ENCODE measurements at regions not wholly inside any gene's neighbourhood (a gene's known extent, or its start where the extent isn't known, plus 50 kb on each side); places are given as distances from the start of the nearest gene placed in this dataset.
"Not testable (repeated sequence)": the region's sequence is repeated elsewhere in the genome, so short reads cannot be mapped to it uniquely, and the experiment has no call there.

GRCh38 chr20:53664121-53664520 lies 70.5 kb upstream of the ZNF217 start:
- no peak for DNase-seq (ENCODE audit: low spot score)

GRCh38 chr20:53663521-53663920 lies 69.9 kb upstream of the ZNF217 start:
- DNase-seq (ENCODE audit: low spot score), result not testable (repeated sequence)

- DNase-seq (ENCODE audit: low spot score), result no peak
Observed at GRCh38 chr20:53662595-53662994, 69.0 kb upstream of the ZNF217 start.

- DNase-seq (ENCODE audit: low spot score), result no peak
Observed at GRCh38 chr20:53660947-53661381, 67.3 kb upstream of the ZNF217 start.

GRCh38 chr20:53660078-53660909 lies 66.7 kb upstream of the ZNF217 start:
- DNase-seq (ENCODE audit: low spot score), result peak; percentile 32

- no peak for DNase-seq (ENCODE audit: low spot score)
Observed at GRCh38 chr20:53658973-53659372, 65.3 kb upstream of the ZNF217 start.

- no peak for DNase-seq (ENCODE audit: low spot score)
Observed at GRCh38 chr20:53658322-53658721, 64.7 kb upstream of the ZNF217 start.

- no peak for DNase-seq (ENCODE audit: low spot score)
Observed at GRCh38 chr20:53657732-53658131, 64.1 kb upstream of the ZNF217 start.

GRCh38 chr20:53657279-53657678 lies 63.6 kb upstream of the ZNF217 start:
- no peak for DNase-seq (ENCODE audit: low spot score)

- peak; percentile 33 for DNase-seq (ENCODE audit: low spot score)
Observed at GRCh38 chr20:53656293-53657202, 62.9 kb upstream of the ZNF217 start.

- no peak for DNase-seq (ENCODE audit: low spot score)
Observed at GRCh38 chr20:53655625-53656292, 62.1 kb upstream of the ZNF217 start.

- DNase-seq (ENCODE audit: low spot score), result no peak
Observed at GRCh38 chr20:53654932-53655624, 61.4 kb upstream of the ZNF217 start.

GRCh38 chr20:53654521-53654920 lies 60.9 kb upstream of the ZNF217 start:
- DNase-seq (ENCODE audit: low spot score), result not testable (repeated sequence)

GRCh38 chr20:53652859-53653517 lies 59.3 kb upstream of the ZNF217 start:
- no peak for DNase-seq (ENCODE audit: low spot score)

GRCh38 chr20:53652090-53652858 lies 58.6 kb upstream of the ZNF217 start:
- no peak for DNase-seq (ENCODE audit: low spot score)

- DNase-seq (ENCODE audit: low spot score), result not testable (repeated sequence)
Observed at GRCh38 chr20:53649493-53649892, 55.9 kb upstream of the ZNF217 start.

- DNase-seq (ENCODE audit: low spot score), result no peak
Observed at GRCh38 chr20:53647286-53647821, 53.7 kb upstream of the ZNF217 start.

GRCh38 chr20:53646550-53646949 lies 52.9 kb upstream of the ZNF217 start:
- DNase-seq (ENCODE audit: low spot score), result no peak

GRCh38 chr20:53645582-53645897 lies 51.9 kb upstream of the ZNF217 start:
- DNase-seq (ENCODE audit: low spot score), result no peak

GRCh38 chr20:53644108-53644507 lies 50.5 kb upstream of the ZNF217 start:
- DNase-seq (ENCODE audit: low spot score), result not testable (repeated sequence)

All from AG20443 (cell line).